ENCODE measurements at regions not wholly inside any gene's neighbourhood (a gene's known extent, or its start where the extent isn't known, plus 50 kb on each side); places are given as distances from the start of the nearest gene placed in this dataset.
"Not testable (repeated sequence)": the region's sequence is repeated elsewhere in the genome, so short reads cannot be mapped to it uniquely, and the experiment has no call there.

- ChIA-PET POLR2A (no interaction called here), CTCF (no interaction called here)
- DNase-seq (ENCODE audit: low read depth) = no peak
- no peak for TF ChIP-seq CTCF (IDR thresholded peaks at IDR 0.05; ENCODE audit: insufficient read depth, low read depth, low read length)
- Histone ChIP-seq H3K4me3 (ENCODE audit: low read depth, low read length) (no peak overlapping the region), H3K36me3 (ENCODE audit: control insufficient read depth, insufficient read depth, low read length) (no peaks in the 10 kb centered on the region), H3K27me3 (ENCODE audit: control insufficient read depth, insufficient read depth, low read length) (no peaks in the 10 kb centered on the region)
Observed at GRCh38 chr3:69613286-69613685, 126.0 kb upstream of the MITF start.

- Histone ChIP-seq H3K36me3 (ENCODE audit: control insufficient read depth, insufficient read depth, low read length) (no peaks in the 10 kb centered on the region), H3K27me3 (ENCODE audit: control insufficient read depth, insufficient read depth, low read length) (no peaks in the 10 kb centered on the region), H3K4me3 (ENCODE audit: low read depth, low read length) (no peak overlapping the region)
- no peak for DNase-seq (ENCODE audit: low read depth)
- TF ChIP-seq CTCF (IDR thresholded peaks at IDR 0.05; ENCODE audit: insufficient read depth, low read depth, low read length) = no peak
- ChIA-PET POLR2A (interaction anchor here (0.6 kb wide), 1 partner anchor 23 kb away, joined by 3 read pairs; no protein-coding TSS in a partner anchor), CTCF (interaction anchor here (0.7 kb wide), 1 partner anchor 12 kb away, joined by 3 read pairs; no protein-coding TSS in a partner anchor)
Observed at GRCh38 chr3:69612791-69613190, 126.5 kb upstream of the MITF start.

GRCh38 chr3:69609566-69609965, 129.7 kb upstream of the MITF start:
- H3K36me3 ChIP-seq (ENCODE audit: control insufficient read depth, insufficient read depth, low read length); CTCF ChIA-PET; H3K4me3 ChIP-seq (ENCODE audit: low read depth, low read length); H3K27me3 ChIP-seq (ENCODE audit: control insufficient read depth, insufficient read depth, low read length); DNase-seq (ENCODE audit: low read depth); POLR2A ChIA-PET: not testable (repeated sequence)

GRCh38 chr3:69607466-69608305, 131.6 kb upstream of the MITF start:
- ChIA-PET POLR2A (no interaction called here), CTCF (no interaction called here)
- H3K36me3 ChIP-seq (ENCODE audit: control insufficient read depth, insufficient read depth, low read length) = no peaks in the 10 kb centered on the region
- no peak overlapping the region for H3K4me3 ChIP-seq (ENCODE audit: low read depth, low read length)
- no peak for DNase-seq (ENCODE audit: low read depth)
- no peak for TF ChIP-seq CTCF (IDR thresholded peaks at IDR 0.05; ENCODE audit: insufficient read depth, low read depth, low read length)
- peaks cover 1% of the 10 kb centered on the region; the same call in 1 of the 2 replicates for H3K27me3 ChIP-seq (ENCODE audit: control insufficient read depth, insufficient read depth, low read length)

- no peak overlapping the region for H3K4me3 ChIP-seq (ENCODE audit: low read depth, low read length)
- no peak for DNase-seq (ENCODE audit: low read depth)
- CTCF ChIA-PET = no interaction called here
- POLR2A ChIA-PET = no interaction called here
- H3K27me3 ChIP-seq (ENCODE audit: control insufficient read depth, insufficient read depth, low read length) = peaks cover 1% of the 10 kb centered on the region; the same call in 1 of the 2 replicates
- no peaks in the 10 kb centered on the region for H3K36me3 ChIP-seq (ENCODE audit: control insufficient read depth, insufficient read depth, low read length)
- TF ChIP-seq CTCF (IDR thresholded peaks at IDR 0.05; ENCODE audit: insufficient read depth, low read depth, low read length) = no peak
Observed at GRCh38 chr3:69605867-69606266, 133.4 kb upstream of the MITF start.
